ENCODE measurements at regions not wholly inside any gene's neighbourhood (a gene's known extent, or its start where the extent isn't known, plus 50 kb on each side); places are given as distances from the start of the nearest gene placed in this dataset.

DNA sequence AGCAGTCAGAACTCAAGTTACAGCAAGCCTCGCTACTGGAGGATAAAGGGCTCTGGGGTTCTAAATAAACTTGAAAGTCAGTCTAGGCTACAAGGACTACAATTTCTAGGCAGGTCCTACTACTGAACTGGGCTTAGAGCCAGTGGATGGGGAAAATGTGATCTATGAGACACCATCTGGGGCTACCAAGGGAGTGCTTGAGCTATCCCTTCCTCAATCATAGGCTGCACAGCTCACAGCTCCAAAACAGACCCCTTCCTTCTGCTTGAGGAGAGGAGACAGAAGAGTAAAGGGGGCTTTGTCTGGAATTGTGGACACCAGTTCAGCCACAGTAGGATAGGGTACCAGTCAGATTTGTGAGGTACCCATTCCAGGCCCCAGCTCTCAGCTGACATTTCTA, 145.8 kb upstream of the SNX7 start:
- TF ChIP-seq CTCF (IDR thresholded peaks at IDR 0.05) (no peak), POLR2A (IDR thresholded peaks at IDR 0.05) (no peak)
